Chondrocyte (in vitro differentiated cells): ENCODE measurements at regions not wholly inside any gene's neighbourhood (a gene's known extent, or its start where the extent isn't known, plus 50 kb on each side); places are given as distances from the start of the nearest gene placed in this dataset.

ENCODE experiments used
- DNase-seq: peaks from one replicate; pipeline ENCODE4 v3.0.0; 2021; ENCODE audit warnings: mixed read lengths, low spot score
- H3K27ac Mint-ChIP-seq: one replicate; pipeline ENCODE4 v1.8.0; 2021; ENCODE audit warnings: mild to moderate bottlenecking, moderate library complexity, mixed read lengths; ENCODE audit not compliant: unreplicated experiment
- H3K27me3 Mint-ChIP-seq: 2 replicates; pipeline ENCODE4 v1.8.0; 2021; ENCODE audit warnings: low read depth, mixed read lengths
- H3K36me3 Mint-ChIP-seq: 2 replicates; pipeline ENCODE4 v1.8.0; 2021; ENCODE audit warnings: low read depth, mixed read lengths
- H3K4me1 Mint-ChIP-seq: 2 replicates; pipeline ENCODE4 v1.8.0; 2021; ENCODE audit warnings: low read depth, mild to moderate bottlenecking, mixed read lengths
- H3K4me3 Mint-ChIP-seq: one replicate; pipeline ENCODE4 v1.8.0; 2021; ENCODE audit warnings: mild to moderate bottlenecking, moderate library complexity, mixed read lengths; ENCODE audit not compliant: unreplicated experiment
- H3K9me3 Mint-ChIP-seq: 2 replicates; pipeline ENCODE4 v1.8.0; 2021; ENCODE audit warnings: low read depth, mixed read lengths
- CTCF ChIP-seq: fragments of 200-600 bp; sonication (generic); IDR thresholded peaks from 2 replicates; pipeline ENCODE4 v1.5.0; 2021; ENCODE audit warnings: antibody characterized with exemption, mild to moderate bottlenecking, moderate library complexity

- peaks cover 2% of the 10 kb centered on the region for H3K9me3 Mint-ChIP-seq
- no peak overlapping the region for H3K4me3 Mint-ChIP-seq
- H3K27me3 Mint-ChIP-seq = no peaks in the 10 kb centered on the region
- peaks cover 3% of the 10 kb centered on the region for H3K4me1 Mint-ChIP-seq
- H3K36me3 Mint-ChIP-seq = no peaks in the 10 kb centered on the region
- no peak for TF ChIP-seq CTCF
- DNase-seq = no peak
- no peak overlapping the region for H3K27ac Mint-ChIP-seq
These were observed 268.4 kb downstream of the IRS1 start for GRCh38 chr2:226531061-226531810.

GRCh38 chr2:226529556-226529955, 270.1 kb downstream of the IRS1 start:
- Mint-ChIP-seq H3K4me1 (peaks cover 1% of the 10 kb centered on the region), H3K27me3 (no peaks in the 10 kb centered on the region), H3K4me3 (no peak overlapping the region), H3K27ac (no peak overlapping the region), H3K36me3 (no peaks in the 10 kb centered on the region), H3K9me3 (peaks cover 2% of the 10 kb centered on the region)
- TF ChIP-seq CTCF = no peak
- DNase-seq = no peak

DNA sequence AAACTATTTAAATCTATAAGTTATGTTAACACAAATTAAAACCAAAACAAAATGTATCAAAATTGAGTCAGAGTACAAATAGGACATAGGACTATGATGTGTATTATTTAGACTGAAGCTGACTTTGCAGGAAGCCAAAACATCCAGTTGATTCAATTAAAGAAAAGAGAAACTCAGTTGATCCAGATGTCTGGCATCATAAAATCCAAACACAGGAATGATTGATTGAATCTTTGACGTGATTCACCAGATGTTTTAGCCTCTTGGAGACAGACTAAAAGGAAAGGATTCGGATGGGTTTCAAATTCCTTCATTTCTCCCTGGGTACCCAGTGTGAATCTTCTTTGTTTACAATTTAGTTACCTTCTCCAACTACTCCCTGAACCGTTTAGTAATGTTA, 272.9 kb downstream of the IRS1 start:
- Mint-ChIP-seq H3K36me3 (no peaks in the 10 kb centered on the region), H3K9me3 (peaks cover 2% of the 10 kb centered on the region), H3K4me3 (no peak overlapping the region), H3K27me3 (no peaks in the 10 kb centered on the region), H3K27ac (no peak overlapping the region), H3K4me1 (peaks cover 4% of the 10 kb centered on the region)
- no peak for TF ChIP-seq CTCF
- no peak for DNase-seq

- no peak for TF ChIP-seq CTCF
- no peak overlapping the region for H3K4me3 Mint-ChIP-seq
- no peak for DNase-seq
- H3K27me3 Mint-ChIP-seq = no peaks in the 10 kb centered on the region
- H3K27ac Mint-ChIP-seq = no peak overlapping the region
- H3K4me1 Mint-ChIP-seq = peaks cover 4% of the 10 kb centered on the region
- H3K36me3 Mint-ChIP-seq = peaks cover 2% of the 10 kb centered on the region
- H3K9me3 Mint-ChIP-seq = peaks cover 10% of the 10 kb centered on the region
These were observed 275.2 kb downstream of the IRS1 start for GRCh38 chr2:226524381-226524843.

GRCh38 chr2:226520723-226521122, 278.9 kb downstream of the IRS1 start:
- Mint-ChIP-seq H3K4me3 (no peak overlapping the region), H3K4me1 (peaks cover 5% of the 10 kb centered on the region), H3K9me3 (peaks cover 12% of the 10 kb centered on the region), H3K36me3 (peaks cover 2% of the 10 kb centered on the region), H3K27ac (no peak overlapping the region), H3K27me3 (no peaks in the 10 kb centered on the region)
- no peak for TF ChIP-seq CTCF
- no peak for DNase-seq
